Caco-2 (cell line): ENCODE measurements at regions not wholly inside any gene's neighbourhood (a gene's known extent, or its start where the extent isn't known, plus 50 kb on each side); places are given as distances from the start of the nearest gene placed in this dataset.

Source experiments
- BruUV-seq: library from RNA; stranded (reverse); fragments of 400-500 nt; replicated peaks from 2 replicates; lab custom pipeline; 2021; lab: Mats Ljungman, UMichigan
- CTCF ChIA-PET: fragments of 300-600 bp; sonication (Branson Sonifier 250); formaldehyde crosslinking; loops from one replicate; lab custom pipeline; 2022; ENCODE audit warnings: antibody characterized with exemption; lab: Charles Lee
- POLR2A ChIA-PET: fragments of 300-600 bp; sonication (Branson Sonifier 250); formaldehyde crosslinking; loops from one replicate; lab custom pipeline; 2022; ENCODE audit warnings: antibody characterized with exemption; lab: Charles Lee
- DNase-seq, 2 experiments: peaks; one replicate each; pipeline versions ENCODE4 v3.0.0 to v3.0.0-alpha.2; 2020 to 2022
- H3K27me3 ChIP-seq: replicated peaks from 2 replicates; pipeline ENCODE4 v1.6.0; 2011; ENCODE audit warnings: low read length; ENCODE audit not compliant: control insufficient read depth, insufficient read depth
- H3K36me3 ChIP-seq: 2 replicates; pipeline ENCODE4 v1.5.1; 2011; ENCODE audit warnings: low read length; ENCODE audit not compliant: control insufficient read depth, insufficient read depth
- H3K4me1 ChIP-seq: fragments of 250-450 bp; sonication (Bioruptor Pico); 2 replicates; pipeline ENCODE4 v1.5.1; 2020; ENCODE audit warnings: mild to moderate bottlenecking
- H3K4me3 ChIP-seq: 2 replicates; pipeline ENCODE4 v1.5.1; 2011; ENCODE audit warnings: low read depth, mild to moderate bottlenecking, control low read depth, low read length
- H3K9me3 ChIP-seq: fragments of 250-450 bp; sonication (Bioruptor Pico); 2 replicates; pipeline ENCODE4 v1.5.1; 2020; ENCODE audit warnings: mild to moderate bottlenecking, moderate library complexity
- H3K27ac Mint-ChIP-seq: one replicate; pipeline ENCODE4 v1.8.0; 2022; ENCODE audit warnings: mixed read lengths; ENCODE audit not compliant: unreplicated experiment
- H3K27me3 Mint-ChIP-seq: one replicate; pipeline ENCODE4 v1.8.0; 2022; ENCODE audit warnings: mixed read lengths; ENCODE audit not compliant: insufficient read depth, unreplicated experiment
- H3K36me3 Mint-ChIP-seq: one replicate; pipeline ENCODE4 v1.8.0; 2022; ENCODE audit warnings: mild to moderate bottlenecking, mixed read lengths; ENCODE audit not compliant: insufficient read depth, unreplicated experiment
- H3K4me1 Mint-ChIP-seq: one replicate; pipeline ENCODE4 v1.8.0; 2022; ENCODE audit warnings: low read depth, mixed read lengths; ENCODE audit not compliant: unreplicated experiment
- H3K4me3 Mint-ChIP-seq: one replicate; pipeline ENCODE4 v1.8.0; 2022; ENCODE audit warnings: mild to moderate bottlenecking, moderate library complexity, mixed read lengths; ENCODE audit not compliant: unreplicated experiment
- H3K9me3 Mint-ChIP-seq: one replicate; pipeline ENCODE4 v1.8.0; 2022; ENCODE audit warnings: mixed read lengths; ENCODE audit not compliant: unreplicated experiment
- intact Hi-C: fragments of 100-400 bp; cut with micrococcal nuclease; formaldehyde crosslinking; loops from one replicate; pipeline ENCODE4 v1.10.0; 2022; ENCODE audit not compliant: unreplicated experiment
- TF ChIP-seq, protein P1 (sequence below), 2 experiments: fragments of 200-600 bp in 1 of 2; IDR thresholded peaks; 1 replicate in 1 of 2; 2 replicates in 1 of 2; pipeline versions ENCODE4 v1.5.1 to v1.8.0; 2011 to 2022; ENCODE audit warnings: antibody characterized with exemption in 1 of 2, control low read depth in 1 of 2, inconsistent platforms in 1 of 2, low read depth in 1 of 2, low read length in 1 of 2, mild to moderate bottlenecking in 1 of 2, moderate library complexity in 1 of 2; ENCODE audit not compliant: insufficient read depth in 1 of 2, severe bottlenecking in 1 of 2, unreplicated experiment in 1 of 2

GRCh38 chr15:53840681-53841080, 81.2 kb upstream of the WDR72 start:
- CTCF ChIA-PET, result interaction anchor here (1.9 kb wide), 1 partner anchor 30 kb away, joined by 7 read pairs; no protein-coding TSS in a partner anchor
- BruUV-seq, result no TSS peak
- peaks cover 27% of the 10 kb centered on the region for H3K36me3 Mint-ChIP-seq

DNA sequence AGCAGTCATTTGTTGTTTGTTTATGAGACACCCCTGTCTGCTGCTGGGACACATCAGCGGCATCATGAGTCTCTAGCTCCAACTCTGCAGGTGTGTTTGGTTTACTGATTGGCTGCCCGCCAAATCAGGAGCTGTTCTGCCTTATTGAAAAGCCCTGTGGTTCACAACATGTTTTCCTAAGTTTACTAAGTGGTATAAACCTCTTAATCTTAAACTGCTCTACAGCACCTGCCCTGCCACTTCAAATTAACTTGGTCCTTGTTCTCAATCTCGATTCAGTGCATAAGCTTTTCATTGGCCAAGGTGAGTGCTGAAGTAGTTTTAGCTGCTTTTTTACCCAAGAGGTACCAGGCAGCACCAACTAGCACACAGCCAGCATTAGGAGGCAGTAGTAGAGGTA, 77.8 kb upstream of the WDR72 start:
- Mint-ChIP-seq H3K9me3 (no peaks in the 10 kb centered on the region), H3K36me3 (peaks cover 20% of the 10 kb centered on the region), H3K4me1 (peaks cover 65% of the 10 kb centered on the region), H3K4me3 (no peak overlapping the region), H3K27me3 (no peaks in the 10 kb centered on the region), H3K27ac (peak overlapping the region; percentile 81)
- Histone ChIP-seq H3K36me3 (no peaks in the 10 kb centered on the region; the same call in 1 of the 2 replicates), H3K27me3 (no peaks in the 10 kb centered on the region), H3K4me1 (peaks cover 88% of the 10 kb centered on the region), H3K4me3 (no peak overlapping the region), H3K9me3 (no peaks in the 10 kb centered on the region)
- POLR2A ChIA-PET, result no interaction called here
- CTCF ChIA-PET, result no interaction called here
- BruUV-seq, result no TSS peak
- TF ChIP-seq, protein P1, sequence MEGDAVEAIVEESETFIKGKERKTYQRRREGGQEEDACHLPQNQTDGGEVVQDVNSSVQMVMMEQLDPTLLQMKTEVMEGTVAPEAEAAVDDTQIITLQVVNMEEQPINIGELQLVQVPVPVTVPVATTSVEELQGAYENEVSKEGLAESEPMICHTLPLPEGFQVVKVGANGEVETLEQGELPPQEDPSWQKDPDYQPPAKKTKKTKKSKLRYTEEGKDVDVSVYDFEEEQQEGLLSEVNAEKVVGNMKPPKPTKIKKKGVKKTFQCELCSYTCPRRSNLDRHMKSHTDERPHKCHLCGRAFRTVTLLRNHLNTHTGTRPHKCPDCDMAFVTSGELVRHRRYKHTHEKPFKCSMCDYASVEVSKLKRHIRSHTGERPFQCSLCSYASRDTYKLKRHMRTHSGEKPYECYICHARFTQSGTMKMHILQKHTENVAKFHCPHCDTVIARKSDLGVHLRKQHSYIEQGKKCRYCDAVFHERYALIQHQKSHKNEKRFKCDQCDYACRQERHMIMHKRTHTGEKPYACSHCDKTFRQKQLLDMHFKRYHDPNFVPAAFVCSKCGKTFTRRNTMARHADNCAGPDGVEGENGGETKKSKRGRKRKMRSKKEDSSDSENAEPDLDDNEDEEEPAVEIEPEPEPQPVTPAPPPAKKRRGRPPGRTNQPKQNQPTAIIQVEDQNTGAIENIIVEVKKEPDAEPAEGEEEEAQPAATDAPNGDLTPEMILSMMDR (IDR thresholded peaks at IDR 0.05; ENCODE audit: insufficient read depth in 1 of 2, low read depth in 1 of 2, low read length in 1 of 2, severe bottlenecking in 1 of 2, unreplicated experiment in 1 of 2), result no peak
- intact Hi-C loops, result no loop called here
- DNase-seq, result no peak

More at GRCh38 chr15:53840681-53841080, 81.2 kb upstream of the WDR72 start:
- Histone ChIP-seq H3K36me3 (no peaks in the 10 kb centered on the region; the same call in 1 of the 2 replicates), H3K4me1 (peaks cover 81% of the 10 kb centered on the region), H3K9me3 (no peaks in the 10 kb centered on the region), H3K4me3 (no peak overlapping the region), H3K27me3 (no peaks in the 10 kb centered on the region)
- Mint-ChIP-seq H3K27ac (peak overlapping the region; percentile 86), H3K4me3 (no peak overlapping the region), H3K27me3 (no peaks in the 10 kb centered on the region), H3K4me1 (peaks cover 55% of the 10 kb centered on the region), H3K9me3 (no peaks in the 10 kb centered on the region)
- no peak for DNase-seq
- TF ChIP-seq, protein P1 (IDR thresholded peaks at IDR 0.05; ENCODE audit: insufficient read depth in 1 of 2, low read depth in 1 of 2, low read length in 1 of 2, severe bottlenecking in 1 of 2, unreplicated experiment in 1 of 2), result no peak
- intact Hi-C loops, result no loop called here
- POLR2A ChIA-PET, result no interaction called here

GRCh38 chr15:53836618-53837017, 77.2 kb upstream of the WDR72 start:
- peak overlapping the region; percentile 81 for H3K27ac Mint-ChIP-seq
- H3K4me1 Mint-ChIP-seq, result peaks cover 65% of the 10 kb centered on the region
- H3K36me3 Mint-ChIP-seq, result peaks cover 20% of the 10 kb centered on the region
- CTCF ChIA-PET, result interaction anchor here (1.0 kb wide), 1 partner anchor 55 kb away, joined by 3 read pairs; no protein-coding TSS in a partner anchor
- intact Hi-C loops, result no loop called here
- POLR2A ChIA-PET, result no interaction called here
- Histone ChIP-seq H3K27me3 (no peaks in the 10 kb centered on the region), H3K4me3 (no peak overlapping the region), H3K36me3 (no peaks in the 10 kb centered on the region; the same call in 1 of the 2 replicates), H3K9me3 (no peaks in the 10 kb centered on the region), H3K4me1 (peaks cover 84% of the 10 kb centered on the region)
- H3K27me3 Mint-ChIP-seq, result no peaks in the 10 kb centered on the region
- TF ChIP-seq, protein P1 (IDR thresholded peaks at IDR 0.05; ENCODE audit: insufficient read depth in 1 of 2, low read depth in 1 of 2, low read length in 1 of 2, severe bottlenecking in 1 of 2, unreplicated experiment in 1 of 2), result no peak
- no peak overlapping the region for H3K4me3 Mint-ChIP-seq
- no peak for DNase-seq
- BruUV-seq, result no TSS peak
- no peaks in the 10 kb centered on the region for H3K9me3 Mint-ChIP-seq
